Neural progenitor cell (in vitro differentiated cells): ENCODE measurements at regions not wholly inside any gene's neighbourhood (a gene's known extent, or its start where the extent isn't known, plus 50 kb on each side); places are given as distances from the start of the nearest gene placed in this dataset.

Experiments used
- CTCF ChIP-seq: fragments of 200-600 bp; sonication (generic); IDR thresholded peaks from 2 replicates; pipeline ENCODE4 v1.5.1; 2017; ENCODE audit warnings: antibody characterized with exemption, mild to moderate bottlenecking
- EZH2 ChIP-seq: fragments of 200-600 bp; sonication (generic); IDR thresholded peaks from 2 replicates; pipeline ENCODE4 v1.6.1; 2017; ENCODE audit warnings: antibody characterized with exemption, mild to moderate bottlenecking, moderate library complexity
- EZH2phosphoT487 ChIP-seq: fragments of 200-600 bp; sonication (generic); IDR thresholded peaks from 2 replicates; pipeline ENCODE4 v1.6.1; 2017; ENCODE audit warnings: antibody characterized with exemption

GRCh38 chr3:144332868-144333267 lies 361.2 kb downstream of the DIPK2A start:
- no peak for TF ChIP-seq CTCF
- no peak for TF ChIP-seq EZH2
- no peak for TF ChIP-seq EZH2phosphoT487
